Lower lobe of right lung (tissue), 2 donors: ENCODE measurements at regions not wholly inside any gene's neighbourhood (a gene's known extent, or its start where the extent isn't known, plus 50 kb on each side); places are given as distances from the start of the nearest gene placed in this dataset.

Source experiments
- ATAC-seq, 2 donors: fragments of 200-7000 bp; cut with Tn5 transposase; one replicate each; pipeline ENCODE4 v1.9.1; 2020 to 2022; ENCODE audit warnings: mild to moderate bottlenecking in 2 of 2, moderate library complexity in 2 of 2
- DNase-seq: peaks from one replicate; pipeline ENCODE4 v3.0.0-alpha.2; 2020
- H3K27ac ChIP-seq: fragments of 200-600 bp; one replicate; pipeline ENCODE4 v1.8.0; 2022
- H3K27me3 ChIP-seq: fragments of 200-600 bp; one replicate; pipeline ENCODE4 v1.8.0; 2022; ENCODE audit warnings: low read depth
- H3K36me3 ChIP-seq: fragments of 200-600 bp; one replicate; pipeline ENCODE4 v1.8.0; 2022; ENCODE audit warnings: mild to moderate bottlenecking
- H3K4me1 ChIP-seq: fragments of 200-600 bp; one replicate; pipeline ENCODE4 v1.8.0; 2022
- H3K4me3 ChIP-seq: fragments of 200-600 bp; one replicate; pipeline ENCODE4 v1.8.0; 2022; ENCODE audit warnings: mild to moderate bottlenecking
- H3K9me3 ChIP-seq: fragments of 200-600 bp; one replicate; pipeline ENCODE4 v1.8.0; 2022
- CTCF ChIP-seq: fragments of 200-600 bp; IDR thresholded peaks from one replicate; pipeline ENCODE4 v1.8.0; 2022; ENCODE audit warnings: antibody characterized with exemption, mild to moderate bottlenecking
- intact Hi-C: fragments of 100-400 bp; cut with DNase I; formaldehyde crosslinking; loops from one replicate; pipeline ENCODE4 v1.11.0; 2022
- donor health status: DM: no; HTN: yes; CAD: no; lungs with severe emphysema.

- no peak for TF ChIP-seq CTCF
- Histone ChIP-seq H3K4me3 (no peak overlapping the region), H3K27me3 (peaks cover 1% of the 10 kb centered on the region), H3K36me3 (no peaks in the 10 kb centered on the region), H3K27ac (no peak overlapping the region), H3K9me3 (no peaks in the 10 kb centered on the region), H3K4me1 (no peaks in the 10 kb centered on the region)
- ATAC-seq, result no peak
- DNase-seq, result no peak
- intact Hi-C loops, result no loop called here
Measured at GRCh38 chr9:134978272-134978671, 60.6 kb upstream of the FCN1 start.

GRCh38 chr9:134980516-134980915 is 62.8 kb upstream of the FCN1 start:
- no peaks in the 10 kb centered on the region for H3K9me3 ChIP-seq
- TF ChIP-seq CTCF, result no peak
- no peaks in the 10 kb centered on the region for H3K36me3 ChIP-seq
- DNase-seq, result no peak
- no peak overlapping the region for H3K4me3 ChIP-seq
- H3K27me3 ChIP-seq, result peaks cover 3% of the 10 kb centered on the region
- no peaks in the 10 kb centered on the region for H3K4me1 ChIP-seq
- intact Hi-C loops, result no loop called here
- H3K27ac ChIP-seq, result no peak overlapping the region
- no peak for ATAC-seq

GRCh38 chr9:134980991-134981390 is 63.3 kb upstream of the FCN1 start:
- DNase-seq (no peak), ATAC-seq (no peak)
- Histone ChIP-seq H3K27me3 (peaks cover 3% of the 10 kb centered on the region), H3K4me3 (no peak overlapping the region), H3K27ac (no peak overlapping the region), H3K9me3 (no peaks in the 10 kb centered on the region), H3K36me3 (no peaks in the 10 kb centered on the region), H3K4me1 (no peaks in the 10 kb centered on the region)
- intact Hi-C loops, result no loop called here
- no peak for TF ChIP-seq CTCF

DNA sequence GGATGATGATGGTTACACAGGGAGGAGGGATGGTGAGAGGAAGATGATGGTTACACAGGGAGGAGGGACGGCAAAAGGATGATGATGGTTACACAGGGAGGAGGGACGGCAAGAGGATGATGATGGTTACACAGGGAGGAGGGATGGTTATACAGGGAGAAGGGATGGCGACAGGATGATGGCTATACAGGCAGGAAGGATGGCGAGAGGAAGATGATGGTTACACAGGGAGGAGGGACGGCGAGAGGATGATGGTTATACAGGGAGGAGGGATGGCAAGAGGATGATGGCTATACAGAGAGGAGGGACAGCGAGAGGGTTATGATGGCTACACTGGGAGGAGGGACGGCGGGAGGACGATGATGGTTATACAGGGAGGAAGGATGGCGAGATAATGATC is 64.1 kb upstream of the FCN1 start:
- no peaks in the 10 kb centered on the region for H3K4me1 ChIP-seq
- DNase-seq (no peak), ATAC-seq (no peak)
- no peaks in the 10 kb centered on the region for H3K36me3 ChIP-seq
- intact Hi-C loops, result no loop called here
- H3K27me3 ChIP-seq, result peaks cover 3% of the 10 kb centered on the region
- no peak for TF ChIP-seq CTCF
- H3K9me3 ChIP-seq, result peaks cover under 1% of the 10 kb centered on the region
- H3K27ac ChIP-seq, result no peak overlapping the region
- no peak overlapping the region for H3K4me3 ChIP-seq

- no peak for ATAC-seq
- intact Hi-C loops, result no loop called here
- H3K36me3 ChIP-seq, result no peaks in the 10 kb centered on the region
- DNase-seq, result no peak
- no peak overlapping the region for H3K4me3 ChIP-seq
- peaks cover 5% of the 10 kb centered on the region for H3K9me3 ChIP-seq
- no peaks in the 10 kb centered on the region for H3K4me1 ChIP-seq
- H3K27me3 ChIP-seq, result peaks cover 3% of the 10 kb centered on the region
- no peak overlapping the region for H3K27ac ChIP-seq
- no peak for TF ChIP-seq CTCF
Measured at GRCh38 chr9:134982311-134982710, 64.6 kb upstream of the FCN1 start.

DNA sequence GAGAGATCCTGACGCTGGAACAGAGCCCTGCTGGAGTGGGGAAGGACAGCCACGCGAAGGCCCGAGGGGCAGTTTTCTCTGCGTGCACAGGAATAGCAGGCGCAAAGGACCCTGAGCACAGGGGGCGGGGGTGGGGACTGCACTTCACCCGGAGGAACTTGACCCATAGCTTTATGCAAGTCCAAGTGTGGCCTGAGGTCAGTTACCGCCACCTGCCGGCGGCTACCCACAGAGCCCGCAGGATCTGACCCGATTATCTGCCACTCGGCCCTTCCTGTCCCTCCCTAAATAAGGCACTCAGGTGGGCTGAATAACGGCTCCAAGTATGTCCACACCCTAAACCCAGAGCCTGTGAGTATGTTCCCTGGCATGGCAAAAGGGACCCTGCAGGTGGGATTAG is 65.4 kb upstream of the FCN1 start:
- Histone ChIP-seq H3K4me3 (no peak overlapping the region), H3K27me3 (peaks cover 3% of the 10 kb centered on the region), H3K4me1 (no peaks in the 10 kb centered on the region), H3K36me3 (no peaks in the 10 kb centered on the region), H3K27ac (no peak overlapping the region), H3K9me3 (peaks cover 10% of the 10 kb centered on the region)
- DNase-seq, result peak; percentile 73
- intact Hi-C loops, result no loop called here
- TF ChIP-seq CTCF, result peak; percentile 53
- ATAC-seq, result peak in 1 of 2 donors; percentile 73
